ENCODE measurements at regions not wholly inside any gene's neighbourhood (a gene's known extent, or its start where the extent isn't known, plus 50 kb on each side); places are given as distances from the start of the nearest gene placed in this dataset.

DNA sequence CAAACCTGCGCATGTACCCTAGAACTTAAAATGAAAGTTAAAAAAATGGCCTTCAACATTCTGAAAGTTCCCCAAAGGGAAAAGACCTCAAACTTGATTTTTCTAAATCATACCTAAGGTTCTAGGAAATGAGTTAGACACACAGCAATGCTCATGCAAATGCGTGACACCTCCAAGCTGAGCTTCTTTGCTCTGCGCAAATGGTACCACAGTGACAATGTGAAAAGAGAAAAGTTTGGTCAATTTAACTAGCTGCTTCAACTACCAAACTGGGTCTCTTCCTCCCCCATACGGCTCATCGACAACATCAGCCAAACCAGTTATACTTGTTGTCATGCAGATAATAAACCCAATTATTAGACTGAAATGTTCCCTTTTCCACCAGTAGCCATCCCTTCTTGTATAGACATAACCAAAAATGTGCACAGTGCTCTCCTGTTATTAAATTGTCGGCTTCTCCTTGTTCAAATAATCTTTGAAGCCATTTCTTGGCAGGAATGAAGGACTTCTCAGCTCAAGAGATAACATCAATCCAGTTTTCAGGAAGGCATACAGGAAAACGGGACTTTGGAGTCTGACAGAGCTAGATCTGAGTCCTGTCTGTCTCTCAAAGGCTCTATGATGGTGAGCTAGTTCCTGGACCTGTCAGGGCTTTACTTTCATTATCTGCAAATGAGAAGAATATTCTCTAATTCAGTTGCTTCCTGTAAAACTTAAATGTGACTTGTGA is 185.6 kb upstream of the NR3C1 start:
- no peak overlapping the region for H3K4me3 ChIP-seq (ENCODE audit: extremely low read depth in 1 of 4, insufficient read depth in 2 of 4, low read depth in 3 of 4, low read length in 4 of 4)
- no peak overlapping the region for H4K5ac ChIP-seq (ENCODE audit: insufficient read length, low read depth, low read length)
- no peak overlapping the region for H3K4me2 ChIP-seq (ENCODE audit: insufficient read depth in 1 of 2, low read depth in 2 of 2, low read length in 2 of 2)
- no peaks in the 10 kb centered on the region for H3K4me1 ChIP-seq (replicated peaks in 1 of 4; ENCODE audit: control insufficient read depth in 3 of 4, insufficient read depth in 4 of 4, low read length in 3 of 4)
- DNase-seq (ENCODE audit: low read depth in 1 of 2, low spot score in 2 of 2): no peak
- no peaks in the 10 kb centered on the region for H3K79me1 ChIP-seq (ENCODE audit: low read depth, low read length)
- no peak overlapping the region for H2BK20ac ChIP-seq (ENCODE audit: low read length)
- H3K27ac ChIP-seq (ENCODE audit: low read depth, low read length): no peak overlapping the region
- POLR2A ChIA-PET (ENCODE audit: partially characterized antibody): no interaction called here
- no peak for FAIRE-seq
- no peak overlapping the region for H2BK5ac ChIP-seq (ENCODE audit: low read depth, low read length)
- H3K18ac ChIP-seq (ENCODE audit: extremely low read depth, low read length): no peak overlapping the region
- no peaks in the 10 kb centered on the region for H4K20me1 ChIP-seq (replicated peaks in 1 of 2; ENCODE audit: control insufficient read depth in 1 of 2, insufficient read depth in 2 of 2, low read length in 2 of 2)
- H2BK12ac ChIP-seq (ENCODE audit: low read depth, low read length): no peak overlapping the region
- no peak overlapping the region for H2BK15ac ChIP-seq (ENCODE audit: low read length)
- H3K36me3 ChIP-seq (ENCODE audit: control insufficient read depth in 2 of 4, insufficient read depth in 4 of 4, low read length in 3 of 4): no peaks in the 10 kb centered on the region
- H3K4ac ChIP-seq (replicated peaks; ENCODE audit: insufficient read length, low read depth, low read length): no peak overlapping the region
- H2BK120ac ChIP-seq (replicated peaks; ENCODE audit: low read depth, low read length): no peak overlapping the region
- no peaks in the 10 kb centered on the region for H3K27me3 ChIP-seq (replicated peaks in 1 of 4; ENCODE audit: control insufficient read depth in 3 of 4, extremely low read depth in 1 of 4, insufficient read depth in 3 of 4, low read length in 3 of 4)
- H3K9ac ChIP-seq (replicated peaks in 1 of 4; ENCODE audit: extremely low read depth in 1 of 4, low read depth in 3 of 4, low read length in 3 of 4): no peak overlapping the region
- H3K23me2 ChIP-seq (ENCODE audit: low read depth, low read length): no peaks in the 10 kb centered on the region
- no peak overlapping the region for H3K56ac ChIP-seq (replicated peaks; ENCODE audit: insufficient read length, low read depth, low read length)
- no peak overlapping the region for H3K14ac ChIP-seq (ENCODE audit: insufficient read length)
- H2AK5ac ChIP-seq (ENCODE audit: low read depth, low read length): no peak overlapping the region
- no peaks in the 10 kb centered on the region for H3K79me2 ChIP-seq (ENCODE audit: control insufficient read depth in 1 of 2, insufficient read depth in 2 of 2, low read length in 2 of 2)
- no peak overlapping the region for H4K8ac ChIP-seq (ENCODE audit: extremely low read depth, insufficient read depth, low read length)
- no peak overlapping the region for H3K23ac ChIP-seq (ENCODE audit: insufficient read length)
- 89% methylated on average over 7 of the region's 7 CpGs; no CpG with 5 or more reads in 1 of the 2 experiments for WGBS, 2 experiments (ENCODE audit: extremely low coverage in 1 of 2, insufficient coverage in 1 of 2, insufficient read length in 1 of 2, insufficient replicate concordance in 2 of 2, low coverage in 1 of 2, low lambda C conversion rate in 2 of 2, missing lambda C conversion rate in 1 of 2)
- no peak for TF ChIP-seq KDM1A (IDR thresholded peaks at IDR 0.05; ENCODE audit: borderline replicate concordance, low read length)
- TF ChIP-seq CHD2 (IDR thresholded peaks at IDR 0.05; ENCODE audit: low read length): no peak
- TF ChIP-seq CEBPB (IDR thresholded peaks at IDR 0.05; ENCODE audit: low read depth, low read length): no peak
- no peak for TF ChIP-seq ZNF274 (IDR thresholded peaks at IDR 0.05; ENCODE audit: borderline replicate concordance, extremely low read depth, low read length)
- no peak for TF ChIP-seq CTBP2 (IDR thresholded peaks at IDR 0.05; ENCODE audit: borderline replicate concordance, insufficient read depth, insufficient read length, low read length)
- no peak for TF ChIP-seq SIX5 (IDR thresholded peaks at IDR 0.05; ENCODE audit: low read depth, low read length)
- TF ChIP-seq GTF2F1 (IDR thresholded peaks at IDR 0.05; ENCODE audit: borderline replicate concordance, low read depth, low read length): no peak
- no peak for TF ChIP-seq EGR1 (IDR thresholded peaks at IDR 0.05; ENCODE audit: borderline replicate concordance, low read depth, low read length)
- TF ChIP-seq SUZ12 (IDR thresholded peaks at IDR 0.05; ENCODE audit: low read length): no peak
- H2AFZ ChIP-seq (ENCODE audit: low read length): no peak overlapping the region
- H3K9me3 ChIP-seq (ENCODE audit: insufficient read depth in 2 of 2, low read depth in 1 of 2, low read length in 1 of 2): no peaks in the 10 kb centered on the region
- CTCF ChIA-PET (ENCODE audit: partially characterized antibody): interaction anchor here (0.6 to 1.5 kb wide), 2 partner anchors 23 to 236 kb away, joined by 3 read pairs; no protein-coding TSS in a partner anchor
- no peak overlapping the region for H4K91ac ChIP-seq (replicated peaks; ENCODE audit: insufficient read length, low read length)
